ENCODE measurements at regions not wholly inside any gene's neighbourhood (a gene's known extent, or its start where the extent isn't known, plus 50 kb on each side); places are given as distances from the start of the nearest gene placed in this dataset.
A peak's percentile ranks its signal among the peaks of the same experiment; 100 is the strongest.
"Not testable (repeated sequence)": the region's sequence is repeated elsewhere in the genome, so short reads cannot be mapped to it uniquely, and the experiment has no call there.

GRCh38 chr1:68706639-68707317 lies 209.9 kb upstream of the DEPDC1 start:
- Mint-ChIP-seq H3K9me3 (peaks cover 13% of the 10 kb centered on the region), H3K36me3 (ENCODE audit: low read depth) (no peaks in the 10 kb centered on the region), H3K27me3 (ENCODE audit: low read depth) (no peaks in the 10 kb centered on the region), H3K4me3 (no peak overlapping the region), H3K4me1 (no peaks in the 10 kb centered on the region), H3K27ac (no peak overlapping the region)
- no peak for TF ChIP-seq CTCF (IDR thresholded peaks at IDR 0.05; ENCODE audit: unreplicated experiment in 3 of 3)

GRCh38 chr1:68717330-68717729 lies 220.4 kb upstream of the DEPDC1 start:
- no peaks in the 10 kb centered on the region for H3K4me1 Mint-ChIP-seq
- no peak overlapping the region for H3K4me3 Mint-ChIP-seq
- H3K36me3 Mint-ChIP-seq (ENCODE audit: low read depth), result no peaks in the 10 kb centered on the region
- H3K9me3 Mint-ChIP-seq, result peaks cover 7% of the 10 kb centered on the region
- no peaks in the 10 kb centered on the region for H3K27me3 Mint-ChIP-seq (ENCODE audit: low read depth)
- no peak for TF ChIP-seq CTCF (IDR thresholded peaks at IDR 0.05; ENCODE audit: unreplicated experiment in 3 of 3)
- no peak overlapping the region for H3K27ac Mint-ChIP-seq

GRCh38 chr1:68720476-68720875 lies 223.6 kb upstream of the DEPDC1 start:
- Mint-ChIP-seq H3K4me1 (no peaks in the 10 kb centered on the region), H3K36me3 (ENCODE audit: low read depth) (no peaks in the 10 kb centered on the region), H3K27ac (no peak overlapping the region), H3K27me3 (ENCODE audit: low read depth) (peaks cover 4% of the 10 kb centered on the region), H3K9me3 (peaks cover 2% of the 10 kb centered on the region), H3K4me3 (no peak overlapping the region)
- no peak for TF ChIP-seq CTCF (IDR thresholded peaks at IDR 0.05; ENCODE audit: unreplicated experiment in 3 of 3)

- Mint-ChIP-seq H3K4me3 (no peak overlapping the region), H3K27me3 (ENCODE audit: low read depth) (peaks cover 4% of the 10 kb centered on the region), H3K36me3 (ENCODE audit: low read depth) (no peaks in the 10 kb centered on the region), H3K9me3 (peaks cover under 1% of the 10 kb centered on the region), H3K27ac (no peak overlapping the region), H3K4me1 (no peaks in the 10 kb centered on the region)
- no peak for TF ChIP-seq CTCF (IDR thresholded peaks at IDR 0.05; ENCODE audit: unreplicated experiment in 3 of 3)
Observed at GRCh38 chr1:68723791-68724190, 226.9 kb upstream of the DEPDC1 start.

- no peaks in the 10 kb centered on the region for H3K9me3 Mint-ChIP-seq
- peak overlapping the region in 1 of 3 experiments; percentile 22 for H3K27ac Mint-ChIP-seq
- no peak overlapping the region for H3K4me3 Mint-ChIP-seq
- no peak for TF ChIP-seq CTCF (IDR thresholded peaks at IDR 0.05; ENCODE audit: unreplicated experiment in 3 of 3)
- peaks cover 4% of the 10 kb centered on the region for H3K27me3 Mint-ChIP-seq (ENCODE audit: low read depth)
- no peaks in the 10 kb centered on the region for H3K4me1 Mint-ChIP-seq
- H3K36me3 Mint-ChIP-seq (ENCODE audit: low read depth), result no peaks in the 10 kb centered on the region
Observed at GRCh38 chr1:68725001-68725752, 228.3 kb upstream of the DEPDC1 start.

- H3K27me3 Mint-ChIP-seq (ENCODE audit: low read depth); H3K27ac Mint-ChIP-seq; H3K4me3 Mint-ChIP-seq; H3K4me1 Mint-ChIP-seq; H3K36me3 Mint-ChIP-seq (ENCODE audit: low read depth): not testable (repeated sequence)
- peaks cover 23% of the 10 kb centered on the region for H3K9me3 Mint-ChIP-seq
Observed at GRCh38 chr1:68739486-68739885, 242.6 kb upstream of the DEPDC1 start.

All from nephron (organoid).